Activated CD8-positive, alpha-beta memory T cell treated with anti-CD3 and anti-CD28 coated beads, Interleukin-2, amount 50 U/mL, for 48 hours (primary cell): ENCODE measurements at regions not wholly inside any gene's neighbourhood (a gene's known extent, or its start where the extent isn't known, plus 50 kb on each side); places are given as distances from the start of the nearest gene placed in this dataset.

Experiments used
- DNase-seq: peaks from one replicate; pipeline ENCODE4 v3.0.0-alpha.2; 2020

GRCh38 chr17:77308861-77309726, 168.3 kb downstream of the SEC14L1 start:
- DNase-seq: no peak

- DNase-seq: no peak
These were observed 169.6 kb downstream of the SEC14L1 start for GRCh38 chr17:77310336-77310735.

- DNase-seq: no peak
These were observed 170.7 kb downstream of the SEC14L1 start for GRCh38 chr17:77311371-77311981.

- DNase-seq: no peak
These were observed 171.4 kb downstream of the SEC14L1 start for GRCh38 chr17:77312061-77312701.

- no peak for DNase-seq
These were observed 172.2 kb downstream of the SEC14L1 start for GRCh38 chr17:77312786-77313599.

- DNase-seq: no peak
These were observed 173.1 kb downstream of the SEC14L1 start for GRCh38 chr17:77313831-77314230.

- no peak for DNase-seq
These were observed 173.8 kb downstream of the SEC14L1 start for GRCh38 chr17:77314601-77315000.

GRCh38 chr17:77315010-77315409, 174.2 kb downstream of the SEC14L1 start:
- DNase-seq: no peak

- no peak for DNase-seq
These were observed 174.9 kb downstream of the SEC14L1 start for GRCh38 chr17:77315551-77316190.

GRCh38 chr17:77316191-77316641, 175.4 kb downstream of the SEC14L1 start:
- DNase-seq: no peak

- no peak for DNase-seq
These were observed 175.9 kb downstream of the SEC14L1 start for GRCh38 chr17:77316651-77317050.

GRCh38 chr17:77317091-77317750, 176.5 kb downstream of the SEC14L1 start:
- DNase-seq: no peak

GRCh38 chr17:77318021-77318420, 177.3 kb downstream of the SEC14L1 start:
- DNase-seq: no peak

- no peak for DNase-seq
These were observed 177.9 kb downstream of the SEC14L1 start for GRCh38 chr17:77318491-77319210.

- peak; percentile 80 for DNase-seq
These were observed 178.7 kb downstream of the SEC14L1 start for GRCh38 chr17:77319211-77320043.

GRCh38 chr17:77320044-77320440, 179.3 kb downstream of the SEC14L1 start:
- DNase-seq: no peak

- DNase-seq: no peak
These were observed 179.9 kb downstream of the SEC14L1 start for GRCh38 chr17:77320485-77321256.

GRCh38 chr17:77321649-77322513, 181.1 kb downstream of the SEC14L1 start:
- DNase-seq: no peak
